ENCODE measurements at regions not wholly inside any gene's neighbourhood (a gene's known extent, or its start where the extent isn't known, plus 50 kb on each side); places are given as distances from the start of the nearest gene placed in this dataset.
A peak's percentile ranks its signal among the peaks of the same experiment; 100 is the strongest.
"Not testable (repeated sequence)": the region's sequence is repeated elsewhere in the genome, so short reads cannot be mapped to it uniquely, and the experiment has no call there.

- DNase-seq = no peak
These were observed 739.7 kb downstream of the CENPC start for GRCh38 chr4:66805582-66805981.

- DNase-seq = no peak
These were observed 740.3 kb downstream of the CENPC start for GRCh38 chr4:66804979-66805378.

- no peak for DNase-seq
These were observed 747.7 kb downstream of the CENPC start for GRCh38 chr4:66797608-66798007.

- DNase-seq = no peak
These were observed 749.6 kb downstream of the CENPC start for GRCh38 chr4:66795724-66796123.

GRCh38 chr4:66794390-66795034, 750.8 kb downstream of the CENPC start:
- DNase-seq = no peak

- no peak for DNase-seq
These were observed 753.6 kb downstream of the CENPC start for GRCh38 chr4:66791686-66792085.

- DNase-seq = no peak
These were observed 759.8 kb downstream of the CENPC start for GRCh38 chr4:66785479-66785878.

- DNase-seq = not testable (repeated sequence)
These were observed 762.6 kb downstream of the CENPC start for GRCh38 chr4:66782751-66783150.

- DNase-seq = no peak
These were observed 768.2 kb downstream of the CENPC start for GRCh38 chr4:66777097-66777496.

GRCh38 chr4:66769441-66769840, 775.9 kb downstream of the CENPC start:
- DNase-seq = no peak

GRCh38 chr4:66767442-66767841, 777.9 kb downstream of the CENPC start:
- DNase-seq = no peak

- no peak for DNase-seq
These were observed 778.7 kb downstream of the CENPC start for GRCh38 chr4:66766557-66766956.

GRCh38 chr4:66750273-66750672, 795.0 kb downstream of the CENPC start:
- DNase-seq = no peak

- not testable (repeated sequence) for DNase-seq
These were observed 798.4 kb downstream of the CENPC start for GRCh38 chr4:66746918-66747317.

- no peak for DNase-seq
These were observed 804.2 kb downstream of the CENPC start for GRCh38 chr4:66741081-66741480.

- DNase-seq = peak in 1 of 2 experiments; percentile 32
These were observed 808.7 kb downstream of the CENPC start for GRCh38 chr4:66736606-66737005.

GRCh38 chr4:66728280-66728679, 817.0 kb downstream of the CENPC start:
- no peak for DNase-seq

- DNase-seq = not testable (repeated sequence)
These were observed 832.9 kb downstream of the CENPC start for GRCh38 chr4:66712301-66712921.

GRCh38 chr4:66704243-66704642, 841.1 kb downstream of the CENPC start:
- no peak for DNase-seq

- no peak for DNase-seq
These were observed 850.6 kb downstream of the CENPC start for GRCh38 chr4:66694739-66695138.

- no peak for DNase-seq
These were observed 851.6 kb downstream of the CENPC start for GRCh38 chr4:66693694-66694093.

GRCh38 chr4:66691101-66691500, 854.2 kb downstream of the CENPC start:
- DNase-seq = no peak

GRCh38 chr4:66688674-66689073, 856.6 kb downstream of the CENPC start:
- peak in 1 of 2 experiments; percentile 51 for DNase-seq

- DNase-seq = no peak
These were observed 857.8 kb downstream of the CENPC start for GRCh38 chr4:66687459-66687858.

- no peak for DNase-seq
These were observed 863.3 kb downstream of the CENPC start for GRCh38 chr4:66681962-66682361.
